Type B pancreatic cell (in vitro differentiated cells): ENCODE measurements at regions not wholly inside any gene's neighbourhood (a gene's known extent, or its start where the extent isn't known, plus 50 kb on each side); places are given as distances from the start of the nearest gene placed in this dataset.
"Not testable (repeated sequence)": the region's sequence is repeated elsewhere in the genome, so short reads cannot be mapped to it uniquely, and the experiment has no call there.

ENCODE experiments used
- DNase-seq: peaks from one replicate; pipeline ENCODE4 v3.0.0; 2021; ENCODE audit warnings: mixed read lengths; ENCODE audit not compliant: unreplicated experiment; ENCODE audit errors: extremely low spot score
- H3K27ac Mint-ChIP-seq: 2 replicates; pipeline ENCODE4 v1.8.0; 2021; ENCODE audit warnings: mild to moderate bottlenecking, mixed read lengths
- H3K27me3 Mint-ChIP-seq: 2 replicates; pipeline ENCODE4 v1.8.0; 2021; ENCODE audit warnings: mixed read lengths
- H3K36me3 Mint-ChIP-seq: 2 replicates; pipeline ENCODE4 v1.8.0; 2021; ENCODE audit warnings: mixed read lengths
- H3K4me1 Mint-ChIP-seq: one replicate; pipeline ENCODE4 v1.8.0; 2021; ENCODE audit warnings: mixed read lengths; ENCODE audit not compliant: unreplicated experiment
- H3K4me3 Mint-ChIP-seq: 2 replicates; pipeline ENCODE4 v1.8.0; 2021; ENCODE audit warnings: mild to moderate bottlenecking, mixed read lengths
- H3K9me3 Mint-ChIP-seq: 2 replicates; pipeline ENCODE4 v1.8.0; 2021; ENCODE audit warnings: mixed read lengths

- H3K9me3 Mint-ChIP-seq, H3K27me3 Mint-ChIP-seq, DNase-seq, H3K27ac Mint-ChIP-seq, H3K4me3 Mint-ChIP-seq, H3K36me3 Mint-ChIP-seq, H3K4me1 Mint-ChIP-seq: not testable (repeated sequence)
These were observed 479.0 kb downstream of the TUBA3C start for GRCh38 chr13:18702464-18703247.

- H3K36me3 Mint-ChIP-seq, H3K4me3 Mint-ChIP-seq, H3K27ac Mint-ChIP-seq, H3K27me3 Mint-ChIP-seq, DNase-seq, H3K9me3 Mint-ChIP-seq, H3K4me1 Mint-ChIP-seq: not testable (repeated sequence)
These were observed 483.3 kb downstream of the TUBA3C start for GRCh38 chr13:18698332-18698731.

GRCh38 chr13:18697851-18698250 lies 483.8 kb downstream of the TUBA3C start:
- not testable (repeated sequence) for DNase-seq, H3K9me3 Mint-ChIP-seq, H3K27ac Mint-ChIP-seq, H3K36me3 Mint-ChIP-seq, H3K4me3 Mint-ChIP-seq, H3K4me1 Mint-ChIP-seq, H3K27me3 Mint-ChIP-seq

GRCh38 chr13:18697221-18697620 lies 484.4 kb downstream of the TUBA3C start:
- H3K9me3 Mint-ChIP-seq, H3K4me3 Mint-ChIP-seq, H3K4me1 Mint-ChIP-seq, H3K27ac Mint-ChIP-seq, DNase-seq, H3K36me3 Mint-ChIP-seq, H3K27me3 Mint-ChIP-seq: not testable (repeated sequence)

- H3K4me1 Mint-ChIP-seq, H3K9me3 Mint-ChIP-seq, H3K27ac Mint-ChIP-seq, H3K27me3 Mint-ChIP-seq, H3K36me3 Mint-ChIP-seq, H3K4me3 Mint-ChIP-seq, DNase-seq: not testable (repeated sequence)
These were observed 504.2 kb downstream of the TUBA3C start for GRCh38 chr13:18677403-18677802.

GRCh38 chr13:18675268-18675667 lies 506.4 kb downstream of the TUBA3C start:
- H3K27me3 Mint-ChIP-seq, H3K4me1 Mint-ChIP-seq, H3K9me3 Mint-ChIP-seq, DNase-seq, H3K27ac Mint-ChIP-seq, H3K4me3 Mint-ChIP-seq, H3K36me3 Mint-ChIP-seq: not testable (repeated sequence)

- H3K36me3 Mint-ChIP-seq, H3K4me1 Mint-ChIP-seq, H3K27ac Mint-ChIP-seq: not testable (repeated sequence)
These were observed 507.8 kb downstream of the TUBA3C start for GRCh38 chr13:18673794-18674193.

GRCh38 chr13:18666585-18666984 lies 515.0 kb downstream of the TUBA3C start:
- DNase-seq, H3K27me3 Mint-ChIP-seq, H3K9me3 Mint-ChIP-seq, H3K27ac Mint-ChIP-seq, H3K36me3 Mint-ChIP-seq, H3K4me1 Mint-ChIP-seq, H3K4me3 Mint-ChIP-seq: not testable (repeated sequence)

More at GRCh38 chr13:18673794-18674193, 507.8 kb downstream of the TUBA3C start:
- H3K9me3 Mint-ChIP-seq, DNase-seq, H3K27me3 Mint-ChIP-seq, H3K4me3 Mint-ChIP-seq: not testable (repeated sequence)

GRCh38 chr13:18665716-18666115 lies 515.9 kb downstream of the TUBA3C start:
- H3K9me3 Mint-ChIP-seq, H3K27ac Mint-ChIP-seq: not testable (repeated sequence)

GRCh38 chr13:18665124-18665523 lies 516.5 kb downstream of the TUBA3C start:
- H3K27me3 Mint-ChIP-seq: not testable (repeated sequence)

More at GRCh38 chr13:18665716-18666115, 515.9 kb downstream of the TUBA3C start:
- not testable (repeated sequence) for H3K4me1 Mint-ChIP-seq, H3K36me3 Mint-ChIP-seq, H3K27me3 Mint-ChIP-seq, DNase-seq, H3K4me3 Mint-ChIP-seq

GRCh38 chr13:18663222-18663621 lies 518.4 kb downstream of the TUBA3C start:
- H3K9me3 Mint-ChIP-seq, H3K36me3 Mint-ChIP-seq, DNase-seq, H3K27me3 Mint-ChIP-seq, H3K27ac Mint-ChIP-seq, H3K4me1 Mint-ChIP-seq, H3K4me3 Mint-ChIP-seq: not testable (repeated sequence)

More at GRCh38 chr13:18665124-18665523, 516.5 kb downstream of the TUBA3C start:
- not testable (repeated sequence) for H3K4me1 Mint-ChIP-seq, H3K4me3 Mint-ChIP-seq, DNase-seq, H3K27ac Mint-ChIP-seq, H3K9me3 Mint-ChIP-seq, H3K36me3 Mint-ChIP-seq

- H3K36me3 Mint-ChIP-seq, H3K4me1 Mint-ChIP-seq, H3K4me3 Mint-ChIP-seq, H3K27me3 Mint-ChIP-seq, H3K27ac Mint-ChIP-seq, H3K9me3 Mint-ChIP-seq, DNase-seq: not testable (repeated sequence)
These were observed 537.9 kb downstream of the TUBA3C start for GRCh38 chr13:18643644-18644172.

- H3K4me1 Mint-ChIP-seq, H3K9me3 Mint-ChIP-seq, H3K4me3 Mint-ChIP-seq, H3K27me3 Mint-ChIP-seq, H3K27ac Mint-ChIP-seq, DNase-seq, H3K36me3 Mint-ChIP-seq: not testable (repeated sequence)
These were observed 552.7 kb downstream of the TUBA3C start for GRCh38 chr13:18628928-18629327.
